A673 (cell line): ENCODE measurements at regions not wholly inside any gene's neighbourhood (a gene's known extent, or its start where the extent isn't known, plus 50 kb on each side); places are given as distances from the start of the nearest gene placed in this dataset.

Experiments used
- BruUV-seq: library from RNA; stranded (reverse); fragments of 400-500 nt; replicated peaks from 2 replicates; lab custom pipeline; 2021; lab: Mats Ljungman, UMichigan
- CTCF ChIA-PET: fragments of 300-600 bp; sonication (Branson Sonifier 250); formaldehyde crosslinking; loops from one replicate; lab custom pipeline; 2022; ENCODE audit warnings: antibody characterized with exemption; lab: Charles Lee
- POLR2A ChIA-PET: fragments of 300-600 bp; sonication (Branson Sonifier 250); formaldehyde crosslinking; loops from one replicate; lab custom pipeline; 2022; ENCODE audit warnings: antibody characterized with exemption; ENCODE audit not compliant: low non-redundant PET; lab: Charles Lee
- DNase-seq: peaks from one replicate; pipeline ENCODE4 v3.0.0-alpha.2; 2015; ENCODE audit warnings: low spot score
- H3K27ac ChIP-seq: fragments of 200-600 bp; sonication (generic); 2 replicates; pipeline ENCODE4 v1.5.1; 2016; ENCODE audit warnings: mixed run types, low read depth, mild to moderate bottlenecking, mixed read lengths, antibody characterized with exemption, low read length; ENCODE audit not compliant: poor library complexity, severe bottlenecking
- H3K27me3 ChIP-seq: fragments of 200-600 bp; sonication (generic); replicated peaks from 2 replicates; pipeline ENCODE4 v1.6.1; 2017; ENCODE audit warnings: mixed run types, low read depth, mild to moderate bottlenecking, mixed read lengths, antibody characterized with exemption, low read length; ENCODE audit not compliant: insufficient read depth, poor library complexity
- H3K36me3 ChIP-seq: fragments of 200-600 bp; sonication (generic); 2 replicates; pipeline ENCODE4 v1.6.1; 2016; ENCODE audit warnings: mixed run types, mild to moderate bottlenecking, mixed read lengths, antibody characterized with exemption, low read length; ENCODE audit not compliant: insufficient read depth, poor library complexity, severe bottlenecking
- H3K4me1 ChIP-seq: fragments of 200-600 bp; sonication (generic); 2 replicates; pipeline ENCODE4 v1.6.1; 2017; ENCODE audit warnings: mixed run types, mild to moderate bottlenecking, mixed read lengths, antibody characterized with exemption, low read length; ENCODE audit not compliant: insufficient read depth, poor library complexity, severe bottlenecking
- H3K4me3 ChIP-seq: fragments of 200-600 bp; sonication (generic); 2 replicates; pipeline ENCODE4 v1.5.1; 2016; ENCODE audit warnings: low read depth, mixed run types, mild to moderate bottlenecking, mixed read lengths, low read length; ENCODE audit not compliant: poor library complexity, severe bottlenecking
- H3K9me3 ChIP-seq: fragments of 200-600 bp; sonication (generic); 2 replicates; pipeline ENCODE4 v1.6.1; 2016; ENCODE audit warnings: mixed run types, low read depth, mild to moderate bottlenecking, mixed read lengths, antibody characterized with exemption, low read length; ENCODE audit not compliant: poor library complexity, severe bottlenecking
- EZH2 ChIP-seq: fragments of 200-600 bp; sonication (generic); IDR thresholded peaks from 2 replicates; pipeline ENCODE4 v1.6.1; 2017; ENCODE audit warnings: borderline replicate concordance, low read depth, mild to moderate bottlenecking, mixed read lengths, antibody characterized with exemption, low read length; ENCODE audit not compliant: poor library complexity, severe bottlenecking
- intact Hi-C: fragments of 100-400 bp; cut with micrococcal nuclease; formaldehyde crosslinking; loops from one replicate; pipeline ENCODE4 v1.10.0; 2022; ENCODE audit not compliant: unreplicated experiment
- TF ChIP-seq, protein P1 (sequence below): fragments of 300-800, 200-600 bp; sonication (generic); conservative IDR thresholded peaks from 2 replicates; pipeline ENCODE4 v1.5.1; 2017; ENCODE audit warnings: low read depth, mild to moderate bottlenecking, antibody characterized with exemption, low read length, moderate library complexity, mixed read lengths

DNA sequence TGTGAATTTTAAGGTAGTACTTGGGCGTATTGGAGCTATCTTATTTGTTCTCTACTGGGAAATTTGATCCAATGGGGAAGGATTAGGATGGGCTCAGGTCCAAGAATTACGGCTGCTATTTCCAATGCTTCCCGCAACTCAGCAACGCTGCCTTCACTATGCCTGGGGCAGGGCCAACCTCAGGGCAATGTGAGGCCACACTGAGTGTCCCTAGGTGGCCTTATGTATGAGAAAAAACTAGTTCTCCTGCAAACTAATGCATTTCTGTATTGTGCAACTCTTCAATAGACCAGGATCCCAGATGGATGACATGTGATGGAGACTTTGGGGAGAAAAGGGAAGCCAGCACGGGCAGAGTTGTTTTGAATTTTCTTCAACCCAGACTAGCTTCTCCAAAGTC, 168.1 kb downstream of the DUSP10 start:
- CTCF ChIA-PET: no interaction called here

DNA sequence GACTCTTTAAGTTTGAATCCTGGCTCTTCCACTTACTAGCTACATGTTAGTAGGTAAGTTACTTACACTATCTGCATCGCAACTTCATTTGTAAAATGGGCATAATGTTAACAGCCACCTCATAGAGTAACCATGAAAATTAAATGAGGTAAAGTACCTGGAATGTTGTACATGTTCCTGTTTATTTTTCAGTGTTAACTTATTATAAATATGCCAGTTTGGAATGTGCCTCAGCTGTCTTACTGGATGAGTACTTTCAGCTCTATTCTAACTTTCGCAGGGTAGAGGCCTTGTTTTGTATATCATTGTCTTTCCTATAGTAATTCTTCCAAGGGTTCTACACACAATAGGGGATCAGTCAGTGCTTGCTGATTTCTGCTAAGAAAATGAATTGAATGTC, 167.4 kb downstream of the DUSP10 start:
- H3K27ac ChIP-seq: no peak overlapping the region

More for the DNA sequence above, 168.1 kb downstream of the DUSP10 start:
- no peaks in the 10 kb centered on the region for H3K9me3 ChIP-seq
- no peaks in the 10 kb centered on the region for H3K36me3 ChIP-seq
- TF ChIP-seq EZH2: no peak
- TF ChIP-seq, protein P1, sequence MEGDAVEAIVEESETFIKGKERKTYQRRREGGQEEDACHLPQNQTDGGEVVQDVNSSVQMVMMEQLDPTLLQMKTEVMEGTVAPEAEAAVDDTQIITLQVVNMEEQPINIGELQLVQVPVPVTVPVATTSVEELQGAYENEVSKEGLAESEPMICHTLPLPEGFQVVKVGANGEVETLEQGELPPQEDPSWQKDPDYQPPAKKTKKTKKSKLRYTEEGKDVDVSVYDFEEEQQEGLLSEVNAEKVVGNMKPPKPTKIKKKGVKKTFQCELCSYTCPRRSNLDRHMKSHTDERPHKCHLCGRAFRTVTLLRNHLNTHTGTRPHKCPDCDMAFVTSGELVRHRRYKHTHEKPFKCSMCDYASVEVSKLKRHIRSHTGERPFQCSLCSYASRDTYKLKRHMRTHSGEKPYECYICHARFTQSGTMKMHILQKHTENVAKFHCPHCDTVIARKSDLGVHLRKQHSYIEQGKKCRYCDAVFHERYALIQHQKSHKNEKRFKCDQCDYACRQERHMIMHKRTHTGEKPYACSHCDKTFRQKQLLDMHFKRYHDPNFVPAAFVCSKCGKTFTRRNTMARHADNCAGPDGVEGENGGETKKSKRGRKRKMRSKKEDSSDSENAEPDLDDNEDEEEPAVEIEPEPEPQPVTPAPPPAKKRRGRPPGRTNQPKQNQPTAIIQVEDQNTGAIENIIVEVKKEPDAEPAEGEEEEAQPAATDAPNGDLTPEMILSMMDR: no peak
- H3K27me3 ChIP-seq: no peaks in the 10 kb centered on the region
- no TSS peak for BruUV-seq
- H3K27ac ChIP-seq: no peak overlapping the region
- intact Hi-C loops: no loop called here
- POLR2A ChIA-PET: no interaction called here
- DNase-seq: no peak
- no peaks in the 10 kb centered on the region for H3K4me1 ChIP-seq
- H3K4me3 ChIP-seq: no peak overlapping the region

DNA sequence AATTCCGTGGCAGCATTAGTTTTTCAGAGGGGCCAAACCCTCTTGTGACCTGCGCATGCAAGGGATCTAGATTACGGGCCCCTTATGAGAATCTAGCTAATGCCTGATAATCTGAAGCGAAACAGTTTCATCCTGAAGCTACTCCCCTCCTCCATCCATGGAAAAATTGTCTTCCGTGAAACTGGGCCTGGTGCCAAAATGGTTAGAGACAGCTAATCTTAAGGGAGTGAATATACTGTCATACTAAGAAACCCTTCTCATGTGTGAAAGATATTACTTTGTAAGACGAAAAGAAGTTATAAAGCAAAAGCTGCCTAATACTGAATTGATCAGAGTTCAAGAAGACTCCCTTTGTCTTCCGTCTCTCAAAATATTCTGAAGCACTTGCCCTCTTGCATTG, 166.3 kb downstream of the DUSP10 start:
- no peak overlapping the region for H3K4me3 ChIP-seq
- no peaks in the 10 kb centered on the region for H3K9me3 ChIP-seq
- TF ChIP-seq, protein P1: no peak
- no peaks in the 10 kb centered on the region for H3K27me3 ChIP-seq
- H3K36me3 ChIP-seq: no peaks in the 10 kb centered on the region
- BruUV-seq: no TSS peak
- no peak for DNase-seq
- no peak overlapping the region for H3K27ac ChIP-seq
- POLR2A ChIA-PET: no interaction called here
- H3K4me1 ChIP-seq: no peaks in the 10 kb centered on the region
- intact Hi-C loops: no loop called here
- CTCF ChIA-PET: no interaction called here

More for the DNA sequence above, 167.4 kb downstream of the DUSP10 start:
- no peaks in the 10 kb centered on the region for H3K9me3 ChIP-seq
- H3K4me3 ChIP-seq: no peak overlapping the region
- no peaks in the 10 kb centered on the region for H3K4me1 ChIP-seq
- ChIA-PET POLR2A (no interaction called here), CTCF (no interaction called here)
- BruUV-seq: no TSS peak
- H3K36me3 ChIP-seq: no peaks in the 10 kb centered on the region
- intact Hi-C loops: no loop called here
- DNase-seq: no peak
- no peak for TF ChIP-seq EZH2
- TF ChIP-seq, protein P1: no peak
- H3K27me3 ChIP-seq: no peaks in the 10 kb centered on the region
